ENCODE measurements at regions not wholly inside any gene's neighbourhood (a gene's known extent, or its start where the extent isn't known, plus 50 kb on each side); places are given as distances from the start of the nearest gene placed in this dataset.
"Not testable (repeated sequence)": the region's sequence is repeated elsewhere in the genome, so short reads cannot be mapped to it uniquely, and the experiment has no call there.

GRCh38 chr6:150311149-150311944 lies 57.5 kb upstream of the IYD start:
- H4K8ac ChIP-seq (ENCODE audit: extremely low read depth, insufficient read depth, low read length); H4K20me1 ChIP-seq (replicated peaks in 1 of 2; ENCODE audit: control insufficient read depth in 1 of 2, insufficient read depth in 2 of 2, low read length in 2 of 2); H3K18ac ChIP-seq (ENCODE audit: extremely low read depth, low read length); DNase-seq (ENCODE audit: low read depth in 1 of 2, low spot score in 2 of 2); H3K79me1 ChIP-seq (ENCODE audit: low read depth, low read length); H2BK12ac ChIP-seq (ENCODE audit: low read depth, low read length); H3K23ac ChIP-seq (ENCODE audit: insufficient read length); H3K4ac ChIP-seq (replicated peaks; ENCODE audit: insufficient read length, low read depth, low read length); FAIRE-seq; H3K56ac ChIP-seq (replicated peaks; ENCODE audit: insufficient read length, low read depth, low read length); H2AK5ac ChIP-seq (ENCODE audit: low read depth, low read length); H3K14ac ChIP-seq (ENCODE audit: insufficient read length); POLR2A ChIA-PET (ENCODE audit: partially characterized antibody); H2BK5ac ChIP-seq (ENCODE audit: low read depth, low read length); H3K9ac ChIP-seq (replicated peaks in 1 of 4; ENCODE audit: extremely low read depth in 1 of 4, low read depth in 3 of 4, low read length in 3 of 4); H3K79me2 ChIP-seq (ENCODE audit: control insufficient read depth in 1 of 2, insufficient read depth in 2 of 2, low read length in 2 of 2); H3K36me3 ChIP-seq (ENCODE audit: control insufficient read depth in 2 of 4, insufficient read depth in 4 of 4, low read length in 3 of 4); H3K27ac ChIP-seq (ENCODE audit: low read depth, low read length); H3K4me1 ChIP-seq (replicated peaks in 1 of 4; ENCODE audit: control insufficient read depth in 3 of 4, insufficient read depth in 4 of 4, low read length in 3 of 4); H3K27me3 ChIP-seq (replicated peaks in 1 of 4; ENCODE audit: control insufficient read depth in 3 of 4, extremely low read depth in 1 of 4, insufficient read depth in 3 of 4, low read length in 3 of 4); H3K4me2 ChIP-seq (ENCODE audit: insufficient read depth in 1 of 2, low read depth in 2 of 2, low read length in 2 of 2); H3K4me3 ChIP-seq (ENCODE audit: extremely low read depth in 1 of 4, insufficient read depth in 2 of 4, low read depth in 3 of 4, low read length in 4 of 4); H2BK120ac ChIP-seq (replicated peaks; ENCODE audit: low read depth, low read length); H4K91ac ChIP-seq (replicated peaks; ENCODE audit: insufficient read length, low read length); H2AFZ ChIP-seq (ENCODE audit: low read length); H2BK20ac ChIP-seq (ENCODE audit: low read length); H3K23me2 ChIP-seq (ENCODE audit: low read depth, low read length); H3K9me3 ChIP-seq (ENCODE audit: insufficient read depth in 2 of 2, low read depth in 1 of 2, low read length in 1 of 2); H4K5ac ChIP-seq (ENCODE audit: insufficient read length, low read depth, low read length); H2BK15ac ChIP-seq (ENCODE audit: low read length): not testable (repeated sequence)
- 79% methylated on average over 12 of the region's 13 CpGs; no CpG with 5 or more reads in 1 of the 2 experiments for WGBS, 2 experiments (ENCODE audit: extremely low coverage in 1 of 2, insufficient coverage in 1 of 2, insufficient read length in 1 of 2, insufficient replicate concordance in 2 of 2, low coverage in 1 of 2, low lambda C conversion rate in 2 of 2, missing lambda C conversion rate in 1 of 2)
- CTCF ChIA-PET (ENCODE audit: partially characterized antibody): interaction anchor here (0.7 to 1.7 kb wide), 3 partner anchors 12 to 240 kb away, joined by 3 to 4 read pairs (median 3); no protein-coding TSS in a partner anchor
